ENCODE measurements at regions not wholly inside any gene's neighbourhood (a gene's known extent, or its start where the extent isn't known, plus 50 kb on each side); places are given as distances from the start of the nearest gene placed in this dataset.

DNA sequence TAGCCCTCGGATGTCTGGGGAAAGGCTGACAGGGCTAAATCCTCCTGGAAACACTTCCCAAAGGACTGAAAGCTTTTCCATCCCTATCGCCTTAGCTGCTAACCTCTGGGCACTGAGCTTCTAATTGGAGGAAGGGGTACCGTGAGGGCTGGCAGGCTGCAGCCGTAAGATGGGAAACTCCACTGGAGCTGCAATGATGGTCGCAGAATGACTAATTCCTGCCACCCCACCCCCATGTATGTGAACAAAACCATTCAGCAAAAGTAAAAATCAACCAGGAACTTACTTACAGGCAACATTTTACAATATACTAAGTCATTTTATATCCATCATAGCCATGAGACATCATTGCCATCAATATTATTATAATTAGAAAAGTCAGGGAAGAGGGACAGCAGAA is 133.3 kb downstream of the ABCC12 start:
- no peak for TF ChIP-seq POLR2A (IDR thresholded peaks at IDR 0.05)
- TF ChIP-seq, protein P1, sequence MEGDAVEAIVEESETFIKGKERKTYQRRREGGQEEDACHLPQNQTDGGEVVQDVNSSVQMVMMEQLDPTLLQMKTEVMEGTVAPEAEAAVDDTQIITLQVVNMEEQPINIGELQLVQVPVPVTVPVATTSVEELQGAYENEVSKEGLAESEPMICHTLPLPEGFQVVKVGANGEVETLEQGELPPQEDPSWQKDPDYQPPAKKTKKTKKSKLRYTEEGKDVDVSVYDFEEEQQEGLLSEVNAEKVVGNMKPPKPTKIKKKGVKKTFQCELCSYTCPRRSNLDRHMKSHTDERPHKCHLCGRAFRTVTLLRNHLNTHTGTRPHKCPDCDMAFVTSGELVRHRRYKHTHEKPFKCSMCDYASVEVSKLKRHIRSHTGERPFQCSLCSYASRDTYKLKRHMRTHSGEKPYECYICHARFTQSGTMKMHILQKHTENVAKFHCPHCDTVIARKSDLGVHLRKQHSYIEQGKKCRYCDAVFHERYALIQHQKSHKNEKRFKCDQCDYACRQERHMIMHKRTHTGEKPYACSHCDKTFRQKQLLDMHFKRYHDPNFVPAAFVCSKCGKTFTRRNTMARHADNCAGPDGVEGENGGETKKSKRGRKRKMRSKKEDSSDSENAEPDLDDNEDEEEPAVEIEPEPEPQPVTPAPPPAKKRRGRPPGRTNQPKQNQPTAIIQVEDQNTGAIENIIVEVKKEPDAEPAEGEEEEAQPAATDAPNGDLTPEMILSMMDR (IDR thresholded peaks at IDR 0.05) = no peak
